HCT116 (cell line): ENCODE measurements at regions not wholly inside any gene's neighbourhood (a gene's known extent, or its start where the extent isn't known, plus 50 kb on each side); places are given as distances from the start of the nearest gene placed in this dataset.

Source experiments
- ATF3 ChIP-seq: IDR thresholded peaks from 2 replicates; pipeline ENCODE4 v1.6.1; 2012
- CEBPB ChIP-seq: IDR thresholded peaks from 2 replicates; pipeline ENCODE4 v1.6.1; 2012; ENCODE audit warnings: low read depth
- CTCF ChIP-seq, 3 experiments: fragments of 200-600 bp in 1 of 3; sonication (generic) in 1 of 3; IDR thresholded peaks in 2 of 3; conservative IDR thresholded peaks in 1 of 3; 2 replicates each; pipeline ENCODE4 v1.5.1; 2012 to 2017; ENCODE audit warnings: low read depth in 2 of 3, low read length in 2 of 3, antibody characterized with exemption in 1 of 3, borderline replicate concordance in 1 of 3, control low read depth in 1 of 3, mild to moderate bottlenecking in 1 of 3, mixed read lengths in 1 of 3, mixed run types in 1 of 3, moderate library complexity in 1 of 3; ENCODE audit not compliant: insufficient read depth in 1 of 3
- MAX ChIP-seq: IDR thresholded peaks from 2 replicates; pipeline ENCODE4 v1.6.1; 2012
- POLR2A ChIP-seq: IDR thresholded peaks from 2 replicates; pipeline ENCODE4 v1.7.0; 2011; ENCODE audit warnings: borderline replicate concordance; ENCODE audit not compliant: insufficient read depth, insufficient read length; ENCODE audit errors: extremely low read depth
- POLR2AphosphoS5 ChIP-seq: IDR thresholded peaks from 2 replicates; pipeline ENCODE4 v1.6.1; 2011; ENCODE audit warnings: mild to moderate bottlenecking, low read depth, low read length, moderate library complexity

GRCh38 chr10:33086100-33086499 is 128.1 kb upstream of the ITGB1 start:
- TF ChIP-seq POLR2A (no peak), CEBPB (no peak), ATF3 (no peak), CTCF (IDR thresholded peaks at IDR 0.05 in 2 of 3, conservative IDR thresholded peaks at IDR 0.05 in 1 of 3; ENCODE audit: borderline replicate concordance in 1 of 3, insufficient read depth in 1 of 3, low read depth in 2 of 3, low read length in 2 of 3) (no peak), POLR2AphosphoS5 (no peak), MAX (no peak)
